SK-MEL-5 (cell line): ENCODE measurements at regions not wholly inside any gene's neighbourhood (a gene's known extent, or its start where the extent isn't known, plus 50 kb on each side); places are given as distances from the start of the nearest gene placed in this dataset.

Source experiments
- DNase-seq: peaks from one replicate; pipeline ENCODE4 v3.0.0-alpha.2; 2016; ENCODE audit warnings: low read depth, low spot score
- in situ Hi-C: cut with HindIII; loops from 2 replicates; pipeline ENCODE4 v1.10.0; 2016; ENCODE audit warnings: low sequenced_read_pairs, high pct_unique_total_duplicates, low pct_unique_long_range_greater_than_20kb

GRCh38 chr1:22368125-22368524 is 83.5 kb upstream of the ZBTB40 start:
- no peak for DNase-seq
- in situ Hi-C loops, result no loop called here

- DNase-seq, result no peak
- in situ Hi-C loops, result no loop called here
Observed at GRCh38 chr1:22369294-22370189, 82.1 kb upstream of the ZBTB40 start.

DNA sequence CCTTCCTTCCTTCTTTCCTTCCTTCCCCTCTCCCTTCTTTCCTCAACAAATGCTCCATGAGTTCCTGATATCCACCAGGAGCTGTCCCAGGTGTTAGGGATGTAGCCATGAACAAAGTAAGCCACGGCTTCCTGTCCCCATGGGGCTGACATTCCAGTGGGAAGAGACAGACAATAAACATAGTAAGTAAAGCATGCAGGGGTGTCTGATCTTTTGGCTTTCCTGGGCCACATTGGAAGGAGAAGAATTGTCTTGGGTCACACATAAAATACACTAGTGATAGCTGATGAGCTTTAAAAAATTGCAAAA is 81.5 kb upstream of the ZBTB40 start:
- DNase-seq, result no peak
- in situ Hi-C loops, result no loop called here

GRCh38 chr1:22371408-22371807 is 80.2 kb upstream of the ZBTB40 start:
- no peak for DNase-seq
- in situ Hi-C loops, result no loop called here

GRCh38 chr1:22373252-22373651 is 78.4 kb upstream of the ZBTB40 start:
- no peak for DNase-seq
- in situ Hi-C loops, result no loop called here

DNA sequence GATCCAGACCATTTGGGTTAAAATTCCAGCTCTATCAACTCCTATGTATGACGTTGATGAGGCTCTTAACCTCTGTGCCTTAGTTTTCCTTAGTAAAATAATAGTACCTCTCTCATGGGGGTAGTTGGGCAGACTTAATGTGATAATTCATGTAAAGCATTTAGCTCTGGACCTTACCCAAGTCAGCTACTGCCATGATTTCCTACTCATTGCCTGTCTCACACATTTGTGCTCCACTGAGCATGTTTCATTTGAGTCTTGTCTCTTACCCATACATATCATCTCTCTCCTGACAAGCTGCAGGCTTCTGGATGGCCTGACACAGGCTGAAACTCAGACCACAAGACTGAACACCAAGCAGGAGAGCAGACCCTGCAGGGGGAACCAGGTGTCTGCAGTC is 77.7 kb upstream of the ZBTB40 start:
- no peak for DNase-seq
- in situ Hi-C loops, result no loop called here

GRCh38 chr1:22375601-22376000 is 76.0 kb upstream of the ZBTB40 start:
- in situ Hi-C loops, result no loop called here

GRCh38 chr1:22376001-22376400 is 75.7 kb upstream of the ZBTB40 start:
- in situ Hi-C loops, result no loop called here
- no peak for DNase-seq

More at GRCh38 chr1:22375601-22376000, 76.0 kb upstream of the ZBTB40 start:
- DNase-seq, result no peak

GRCh38 chr1:22376546-22376945 is 75.1 kb upstream of the ZBTB40 start:
- DNase-seq, result no peak
- in situ Hi-C loops, result no loop called here

DNA sequence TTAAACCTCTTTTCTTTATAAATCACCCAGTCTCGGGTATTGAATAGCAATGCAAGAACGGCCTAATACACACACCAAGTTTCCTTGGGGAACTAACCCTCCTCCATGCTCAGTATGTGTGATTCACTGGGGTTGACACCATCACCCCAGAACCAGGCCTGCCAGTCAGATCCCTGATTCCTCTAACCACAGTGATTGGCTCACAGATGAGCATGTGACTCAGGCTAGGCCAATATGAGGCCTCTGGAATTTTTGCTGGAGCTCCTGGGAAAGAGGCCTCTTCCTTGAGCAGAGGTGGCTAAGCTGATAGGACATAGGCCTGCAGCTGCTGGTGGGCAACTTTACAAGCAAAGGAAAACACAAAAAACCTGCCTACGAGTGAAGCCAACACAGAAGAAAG is 74.7 kb upstream of the ZBTB40 start:
- no peak for DNase-seq
- in situ Hi-C loops, result no loop called here

GRCh38 chr1:22379566-22379965 is 72.1 kb upstream of the ZBTB40 start:
- DNase-seq, result no peak
- in situ Hi-C loops, result no loop called here

DNA sequence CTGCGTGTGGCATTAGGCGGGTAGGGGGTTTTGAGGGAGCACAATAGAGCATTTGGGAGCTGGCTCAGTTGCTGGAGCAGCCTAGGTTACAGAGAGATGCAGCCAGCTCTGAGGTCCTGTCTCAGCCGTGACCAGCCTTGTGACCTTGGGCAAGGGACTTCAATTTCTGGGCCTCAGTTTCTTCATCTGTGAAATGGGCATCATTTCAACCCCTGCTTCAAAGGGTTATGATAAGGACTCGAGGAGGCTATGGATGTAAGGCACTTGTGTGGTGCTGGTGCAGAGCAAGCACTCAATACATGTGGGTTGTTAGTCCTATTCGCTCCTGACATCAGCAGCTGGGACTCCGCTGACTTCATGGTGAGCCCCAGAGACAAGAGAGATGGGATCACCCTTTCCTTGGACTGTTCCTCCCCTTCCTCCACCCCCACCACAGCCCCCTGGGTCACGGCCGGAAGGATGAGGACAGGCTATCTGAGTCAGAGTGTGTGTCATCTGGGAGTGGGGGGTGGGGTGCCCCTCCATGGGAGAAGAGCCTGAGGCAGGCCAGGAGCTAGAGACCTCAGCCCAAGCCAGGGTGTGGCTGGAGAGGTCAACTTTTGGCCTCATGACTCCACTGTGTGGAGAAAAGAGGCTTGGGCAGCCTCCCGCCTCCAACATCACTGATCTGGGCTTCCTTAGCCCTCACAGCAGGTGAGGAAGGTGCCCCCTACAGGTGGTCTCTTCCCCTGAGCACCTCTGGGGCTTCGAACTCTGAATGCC is 71.4 kb upstream of the ZBTB40 start:
- DNase-seq, result no peak
- in situ Hi-C loops, result no loop called here

- in situ Hi-C loops, result no loop called here
- peak; percentile 15 for DNase-seq
Observed at GRCh38 chr1:22383526-22384294, 67.9 kb upstream of the ZBTB40 start.

GRCh38 chr1:22385537-22385936 is 66.1 kb upstream of the ZBTB40 start:
- no peak for DNase-seq
- in situ Hi-C loops, result no loop called here

DNA sequence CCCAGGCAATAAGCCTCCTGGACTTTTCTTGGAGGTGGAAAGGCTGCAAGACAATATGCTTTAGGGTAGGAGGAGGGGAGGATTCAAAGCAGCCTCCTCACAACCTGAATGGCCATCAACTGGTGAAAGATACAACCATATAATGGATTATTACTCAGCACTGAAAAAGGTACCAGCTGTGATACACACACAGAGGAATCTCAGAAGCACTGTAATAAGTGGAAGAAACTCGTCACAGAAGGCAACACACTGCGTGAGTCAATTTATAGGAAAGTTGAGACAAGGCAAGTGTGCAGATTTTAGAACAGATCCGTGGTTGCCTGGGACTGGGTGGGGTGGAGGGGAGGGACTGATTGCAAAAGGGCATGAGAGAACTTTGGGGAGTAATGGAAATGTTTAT is 64.9 kb upstream of the ZBTB40 start:
- in situ Hi-C loops, result no loop called here
- no peak for DNase-seq

DNA sequence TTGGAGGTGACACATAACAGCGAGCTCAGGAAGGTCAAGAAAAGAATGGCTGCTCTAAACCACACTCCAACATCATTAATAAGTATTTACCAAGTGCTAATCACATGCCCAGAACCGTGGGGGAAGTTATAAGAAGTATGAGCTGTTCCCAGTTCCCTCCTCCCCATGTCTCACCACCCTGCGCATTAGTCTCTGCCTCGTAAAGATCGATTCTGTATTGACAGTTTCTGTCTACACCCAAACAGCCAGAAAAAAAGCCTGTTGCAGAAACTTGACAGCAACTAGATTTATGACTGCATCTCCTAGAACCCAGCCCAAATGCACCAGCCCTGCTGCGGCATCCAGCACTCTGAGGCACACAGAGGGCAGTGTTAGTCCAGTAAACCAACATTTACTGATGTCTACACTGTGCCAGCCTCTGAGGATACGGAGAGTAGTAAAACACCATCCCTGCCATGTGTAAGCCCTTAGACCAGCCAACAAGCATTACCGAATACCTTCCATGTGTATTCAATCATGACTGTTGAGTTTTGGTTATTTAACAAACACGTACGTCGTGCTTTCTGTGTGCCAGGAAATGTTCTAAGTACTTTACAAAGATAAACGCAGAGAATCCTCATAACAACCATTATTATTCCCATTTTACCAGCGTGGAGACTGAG is 63.6 kb upstream of the ZBTB40 start:
- in situ Hi-C loops, result no loop called here

GRCh38 chr1:22388671-22389450 is 62.8 kb upstream of the ZBTB40 start:
- DNase-seq, result no peak
- in situ Hi-C loops, result no loop called here

More for the DNA sequence above, 63.6 kb upstream of the ZBTB40 start:
- no peak for DNase-seq
